RWPE2 (cell line): ENCODE measurements at regions not wholly inside any gene's neighbourhood (a gene's known extent, or its start where the extent isn't known, plus 50 kb on each side); places are given as distances from the start of the nearest gene placed in this dataset.

ENCODE experiments used
- ATAC-seq: fragments of 200-7000 bp; cut with Tn5 transposase; 3 replicates; pipeline ENCODE4 v1.9.1; 2021; ENCODE audit warnings: low read depth
- DNase-seq: peaks from one replicate; pipeline ENCODE4 v3.0.0-alpha.2; 2020; ENCODE audit warnings: low spot score
- H3K27ac ChIP-seq: fragments of 450-650 bp; 2 replicates; pipeline ENCODE4 v1.5.1; 2017; ENCODE audit warnings: mild to moderate bottlenecking; ENCODE audit not compliant: poor library complexity, severe bottlenecking
- H3K27me3 ChIP-seq: fragments of 250-450 bp; sonication (Bioruptor Pico); 2 replicates; pipeline ENCODE4 v1.5.1; 2021; ENCODE audit warnings: mild to moderate bottlenecking, moderate library complexity; ENCODE audit not compliant: insufficient read depth, poor library complexity, severe bottlenecking
- H3K36me3 ChIP-seq: fragments of 250-450 bp; sonication (Bioruptor Pico); 2 replicates; pipeline ENCODE4 v1.5.1; 2020; ENCODE audit warnings: low read depth, mild to moderate bottlenecking, moderate library complexity
- H3K4me1 ChIP-seq: fragments of 250-450 bp; sonication (Bioruptor Pico); 2 replicates; pipeline ENCODE4 v1.5.1; 2021; ENCODE audit warnings: mild to moderate bottlenecking, moderate library complexity; ENCODE audit not compliant: insufficient read depth, poor library complexity, severe bottlenecking
- H3K4me3 ChIP-seq: fragments of 250-450 bp; sonication (Bioruptor Pico); 2 replicates; pipeline ENCODE4 v1.5.1; 2021; ENCODE audit warnings: mild to moderate bottlenecking, moderate library complexity; ENCODE audit not compliant: severe bottlenecking
- H3K9me3 ChIP-seq: fragments of 250-450 bp; sonication (Bioruptor Pico); 2 replicates; pipeline ENCODE4 v1.5.1; 2021; ENCODE audit warnings: mild to moderate bottlenecking, moderate library complexity; ENCODE audit not compliant: severe bottlenecking
- CTCF ChIP-seq: fragments of 450-650 bp; IDR thresholded peaks from one replicate; pipeline ENCODE4 v1.5.1; 2017; ENCODE audit warnings: mild to moderate bottlenecking, moderate library complexity; ENCODE audit not compliant: poor library complexity, severe bottlenecking

DNA sequence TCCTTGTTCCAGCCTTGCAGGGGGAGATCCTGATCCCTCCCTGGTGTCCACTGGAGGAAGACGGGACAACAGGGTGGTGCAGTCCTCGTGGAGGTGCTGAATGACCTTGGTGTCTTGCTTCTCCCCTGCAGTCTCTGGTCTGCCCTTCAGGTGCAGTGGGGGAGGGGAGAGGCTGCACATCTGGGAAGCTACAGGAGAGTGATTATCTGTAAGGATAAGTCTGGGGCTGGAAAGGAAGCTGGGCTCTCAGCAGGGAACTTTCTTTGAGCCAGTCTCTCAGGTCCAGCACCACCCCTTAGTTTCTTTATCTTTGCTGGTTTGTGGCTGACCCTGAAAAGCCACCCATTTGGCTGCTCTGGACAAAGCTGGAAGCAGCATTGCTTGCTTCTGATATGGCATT lies 275.6 kb downstream of the CCSER2 start:
- H3K4me1 ChIP-seq, result no peaks in the 10 kb centered on the region
- DNase-seq (no peak), ATAC-seq (no peak)
- no peak overlapping the region for H3K4me3 ChIP-seq
- H3K27me3 ChIP-seq, result no peaks in the 10 kb centered on the region
- H3K27ac ChIP-seq, result no peak overlapping the region
- no peak for TF ChIP-seq CTCF
- no peaks in the 10 kb centered on the region for H3K36me3 ChIP-seq
- no peaks in the 10 kb centered on the region for H3K9me3 ChIP-seq

DNA sequence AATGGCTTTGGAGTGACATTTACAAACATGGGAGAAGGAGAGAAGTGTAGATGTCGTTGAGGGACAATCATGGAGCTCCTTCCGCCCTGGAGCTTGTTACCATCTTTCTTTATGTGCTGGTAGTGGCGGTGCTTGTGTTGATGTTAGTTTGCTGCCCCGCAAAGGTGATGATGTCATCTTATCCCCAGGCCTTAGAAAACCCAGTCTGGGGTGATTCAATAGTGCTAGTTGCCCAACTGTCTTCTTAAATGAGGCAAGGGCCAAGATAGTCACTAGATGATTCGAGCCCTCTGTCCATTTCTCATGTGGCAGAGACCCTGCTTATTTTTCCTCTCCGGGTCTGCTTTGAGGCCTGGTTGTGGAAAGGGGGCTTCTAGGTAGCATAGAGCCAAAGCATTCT lies 277.4 kb downstream of the CCSER2 start:
- Histone ChIP-seq H3K36me3 (no peaks in the 10 kb centered on the region), H3K27ac (no peak overlapping the region), H3K4me3 (no peak overlapping the region), H3K27me3 (no peaks in the 10 kb centered on the region), H3K4me1 (no peaks in the 10 kb centered on the region), H3K9me3 (no peaks in the 10 kb centered on the region)
- no peak for DNase-seq
- no peak for TF ChIP-seq CTCF
- ATAC-seq, result no peak

DNA sequence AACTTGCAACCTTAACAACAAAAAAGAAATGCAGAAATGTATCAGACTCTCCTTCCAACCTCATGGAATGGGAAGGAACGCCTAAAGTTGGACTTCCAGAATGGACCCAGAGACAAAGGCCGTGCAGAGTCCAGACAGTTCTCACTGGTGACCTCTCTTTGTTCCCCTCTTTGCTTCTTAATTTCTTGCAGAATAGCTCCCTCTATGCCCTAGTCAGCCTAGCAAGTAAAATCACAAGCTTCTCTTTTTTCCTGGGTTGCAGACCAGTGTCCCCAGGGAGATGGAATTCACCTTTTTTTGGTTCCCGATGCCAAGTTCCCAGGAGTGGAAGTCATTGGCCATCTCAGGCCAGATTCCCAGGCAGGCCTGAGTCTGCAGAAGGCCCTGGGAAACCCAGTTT lies 278.0 kb downstream of the CCSER2 start:
- no peak for DNase-seq
- Histone ChIP-seq H3K27me3 (no peaks in the 10 kb centered on the region), H3K36me3 (no peaks in the 10 kb centered on the region), H3K4me1 (no peaks in the 10 kb centered on the region), H3K27ac (no peak overlapping the region), H3K4me3 (no peak overlapping the region), H3K9me3 (no peaks in the 10 kb centered on the region)
- no peak for TF ChIP-seq CTCF
- no peak for ATAC-seq

DNA sequence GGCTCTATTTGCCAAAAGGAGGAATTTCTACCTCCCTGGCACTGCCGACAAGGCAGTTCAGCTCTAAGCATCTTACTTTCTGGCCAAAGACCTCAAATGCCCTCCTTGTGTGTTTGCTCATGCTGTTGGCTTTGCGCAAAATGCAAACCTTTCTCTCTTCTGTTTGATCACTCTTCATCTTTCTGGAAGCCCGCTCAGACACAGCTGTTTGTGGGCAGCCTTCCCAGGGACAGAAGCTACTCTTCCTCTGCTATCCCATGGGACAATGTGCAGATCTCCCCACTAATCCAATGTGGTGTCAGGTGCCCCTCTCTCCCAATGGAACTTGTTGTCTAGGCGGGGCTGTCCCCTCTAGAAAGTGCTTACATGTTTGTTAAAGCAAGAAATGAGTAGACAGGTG lies 278.7 kb downstream of the CCSER2 start:
- H3K36me3 ChIP-seq, result no peaks in the 10 kb centered on the region
- H3K9me3 ChIP-seq, result no peaks in the 10 kb centered on the region
- no peaks in the 10 kb centered on the region for H3K27me3 ChIP-seq
- no peak overlapping the region for H3K27ac ChIP-seq
- no peak overlapping the region for H3K4me3 ChIP-seq
- no peaks in the 10 kb centered on the region for H3K4me1 ChIP-seq
- no peak for ATAC-seq
- no peak for DNase-seq
- no peak for TF ChIP-seq CTCF

DNA sequence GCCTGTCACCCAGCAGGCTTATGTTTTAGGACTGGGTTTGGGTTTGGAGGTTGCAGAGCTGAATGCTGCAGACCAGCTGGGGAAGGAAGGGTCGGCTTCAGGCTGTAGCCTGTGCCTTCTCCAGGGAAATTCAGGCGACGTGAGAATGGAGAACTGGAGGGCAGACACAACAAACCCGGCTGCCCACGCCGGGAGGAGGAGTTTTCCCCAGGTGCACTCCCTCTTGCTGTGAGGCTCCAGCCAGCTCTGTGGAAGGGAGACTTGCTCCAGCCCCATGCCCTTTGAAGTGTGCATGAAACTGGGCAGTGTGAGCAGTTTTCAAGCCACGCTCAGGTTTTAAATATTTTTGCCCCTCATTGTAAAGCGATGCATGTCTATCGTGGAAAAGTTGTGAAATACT lies 279.1 kb downstream of the CCSER2 start:
- Histone ChIP-seq H3K9me3 (no peaks in the 10 kb centered on the region), H3K4me3 (no peak overlapping the region), H3K27me3 (no peaks in the 10 kb centered on the region), H3K36me3 (no peaks in the 10 kb centered on the region), H3K4me1 (no peaks in the 10 kb centered on the region), H3K27ac (no peak overlapping the region)
- DNase-seq, result no peak
- no peak for ATAC-seq
- no peak for TF ChIP-seq CTCF
